ENCODE measurements at regions not wholly inside any gene's neighbourhood (a gene's known extent, or its start where the extent isn't known, plus 50 kb on each side); places are given as distances from the start of the nearest gene placed in this dataset.

- TF ChIP-seq CTCF (IDR thresholded peaks at IDR 0.05; ENCODE audit: insufficient read depth, low read length) (no peak), POLR2AphosphoS5 (IDR thresholded peaks at IDR 0.05; ENCODE audit: low read depth) (no peak)
Observed at GRCh38 chr6:14974372-14974771, 271.5 kb upstream of the JARID2 start.

All from HL-60 (cell line).